ENCODE measurements at regions not wholly inside any gene's neighbourhood (a gene's known extent, or its start where the extent isn't known, plus 50 kb on each side); places are given as distances from the start of the nearest gene placed in this dataset.

DNA sequence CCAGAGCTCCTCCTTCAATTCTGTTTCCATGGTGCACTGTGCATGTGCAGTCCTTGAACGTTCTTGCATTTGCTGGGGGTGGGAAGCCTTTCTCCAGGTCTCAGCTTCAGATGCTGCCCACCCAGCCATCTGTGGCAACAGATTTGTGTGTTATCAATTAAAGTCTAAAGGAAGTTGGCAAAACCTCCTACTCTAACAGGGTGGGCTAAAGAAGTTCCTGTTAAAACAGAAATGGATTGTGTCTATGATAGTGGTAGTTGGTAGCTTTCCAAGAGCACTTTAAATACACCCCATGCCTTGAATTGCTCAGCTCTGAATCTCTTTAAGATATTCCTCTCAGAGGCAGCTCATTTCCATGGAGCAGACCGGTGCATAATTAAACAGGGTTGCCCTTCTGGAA, 488.0 kb upstream of the SUCLG2 start:
- no peak overlapping the region for H2AFZ ChIP-seq (ENCODE audit: low read length)
- H2BK5ac ChIP-seq (ENCODE audit: low read length) = no peak overlapping the region
- H3K36me3 ChIP-seq (replicated peaks in 1 of 2; ENCODE audit: control insufficient read depth in 2 of 2, insufficient read depth in 2 of 2, low read length in 2 of 2) = no peaks in the 10 kb centered on the region
- no peak overlapping the region for H3K23ac ChIP-seq (ENCODE audit: low read depth, low read length, poor library complexity)
- no peak overlapping the region for H4K8ac ChIP-seq (ENCODE audit: low read depth, low read length)
- H3K4ac ChIP-seq (ENCODE audit: low read length) = no peak overlapping the region
- no peak overlapping the region for H3K18ac ChIP-seq (ENCODE audit: low read length)
- H2AK5ac ChIP-seq (ENCODE audit: low read depth, low read length) = no peak overlapping the region
- H3K4me3 ChIP-seq (ENCODE audit: low read length in 2 of 2) = no peak overlapping the region
- H3K9ac ChIP-seq (ENCODE audit: low read depth, low read length, poor library complexity) = no peak overlapping the region
- H3K4me1 ChIP-seq (ENCODE audit: control insufficient read depth in 2 of 2, insufficient read depth in 1 of 2, low read depth in 1 of 2, low read length in 2 of 2) = no peaks in the 10 kb centered on the region
- no CpG with 5 or more reads among the region's 2 CpGs for WGBS, 2 donors (ENCODE audit: extremely low coverage in 2 of 2, insufficient read length in 2 of 2, insufficient replicate concordance in 1 of 2)
- no peaks in the 10 kb centered on the region for H3K9me3 ChIP-seq (replicated peaks in 1 of 2; ENCODE audit: control insufficient read depth in 2 of 2, insufficient read depth in 1 of 2, low read depth in 1 of 2, low read length in 2 of 2)
- H3K79me1 ChIP-seq (ENCODE audit: low read depth, low read length) = no peaks in the 10 kb centered on the region
- H3K27me3 ChIP-seq (ENCODE audit: control insufficient read depth in 3 of 3, insufficient read depth in 3 of 3, low read depth in 1 of 3, low read length in 3 of 3) = no peaks in the 10 kb centered on the region
- H3K27ac ChIP-seq (replicated peaks; ENCODE audit: low read length) = no peak overlapping the region
- no peak overlapping the region for H4K91ac ChIP-seq (ENCODE audit: low read depth, low read length, poor library complexity)
- no peak overlapping the region for H3K14ac ChIP-seq (ENCODE audit: low read length)
- H2BK15ac ChIP-seq (ENCODE audit: low read length) = no peak overlapping the region
- no peak overlapping the region for H3K4me2 ChIP-seq (ENCODE audit: insufficient read depth, low read length, poor library complexity, severe bottlenecking)
- DNase-seq (ENCODE audit: low spot score) = no peak
- H2BK120ac ChIP-seq (ENCODE audit: low read depth, low read length) = no peak overlapping the region
- H2BK12ac ChIP-seq (ENCODE audit: low read length) = no peak overlapping the region

DNA sequence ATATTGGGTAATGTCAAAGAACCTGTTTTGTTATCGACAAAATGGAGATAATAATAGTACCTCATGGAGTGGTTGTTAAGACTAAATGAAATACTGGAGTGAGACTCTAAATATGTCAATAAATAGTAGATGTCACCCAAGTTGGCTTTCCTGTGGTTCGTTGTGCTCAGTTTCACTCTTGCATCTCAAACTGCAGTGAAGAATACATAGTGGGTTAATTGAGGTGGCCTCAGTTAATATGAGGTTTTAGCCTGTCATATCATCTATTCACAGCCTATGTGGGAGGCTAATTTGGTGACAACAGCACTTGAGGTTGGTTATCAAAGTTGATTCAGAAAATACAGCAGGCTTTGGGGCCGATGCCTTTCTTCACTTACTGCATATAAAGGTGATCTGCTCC, 485.5 kb upstream of the SUCLG2 start:
- no peak overlapping the region for H2BK12ac ChIP-seq (ENCODE audit: low read length)
- no peak overlapping the region for H2BK5ac ChIP-seq (ENCODE audit: low read length)
- no peak overlapping the region for H2BK15ac ChIP-seq (ENCODE audit: low read length)
- H4K8ac ChIP-seq (ENCODE audit: low read depth, low read length) = no peak overlapping the region
- no peak for DNase-seq (ENCODE audit: low spot score)
- no peak overlapping the region for H3K14ac ChIP-seq (ENCODE audit: low read length)
- H3K27me3 ChIP-seq (ENCODE audit: control insufficient read depth in 3 of 3, insufficient read depth in 3 of 3, low read depth in 1 of 3, low read length in 3 of 3) = no peaks in the 10 kb centered on the region
- H3K9ac ChIP-seq (ENCODE audit: low read depth, low read length, poor library complexity) = no peak overlapping the region
- H3K4me2 ChIP-seq (ENCODE audit: insufficient read depth, low read length, poor library complexity, severe bottlenecking) = no peak overlapping the region
- no peak overlapping the region for H3K4ac ChIP-seq (ENCODE audit: low read length)
- no peak overlapping the region for H3K4me3 ChIP-seq (ENCODE audit: low read length in 2 of 2)
- H4K91ac ChIP-seq (ENCODE audit: low read depth, low read length, poor library complexity) = no peak overlapping the region
- H2BK120ac ChIP-seq (ENCODE audit: low read depth, low read length) = no peak overlapping the region
- H2AK5ac ChIP-seq (ENCODE audit: low read depth, low read length) = no peak overlapping the region
- H3K36me3 ChIP-seq (replicated peaks in 1 of 2; ENCODE audit: control insufficient read depth in 2 of 2, insufficient read depth in 2 of 2, low read length in 2 of 2) = no peaks in the 10 kb centered on the region
- H3K18ac ChIP-seq (ENCODE audit: low read length) = no peak overlapping the region
- no peak overlapping the region for H3K23ac ChIP-seq (ENCODE audit: low read depth, low read length, poor library complexity)
- no CpG with 5 or more reads among the region's 3 CpGs for WGBS, 2 donors (ENCODE audit: extremely low coverage in 2 of 2, insufficient read length in 2 of 2, insufficient replicate concordance in 1 of 2)
- H2AFZ ChIP-seq (ENCODE audit: low read length) = no peak overlapping the region
- no peaks in the 10 kb centered on the region for H3K9me3 ChIP-seq (replicated peaks in 1 of 2; ENCODE audit: control insufficient read depth in 2 of 2, insufficient read depth in 1 of 2, low read depth in 1 of 2, low read length in 2 of 2)
- no peak overlapping the region for H3K27ac ChIP-seq (replicated peaks; ENCODE audit: low read length)
- no peaks in the 10 kb centered on the region for H3K79me1 ChIP-seq (ENCODE audit: low read depth, low read length)
- H3K4me1 ChIP-seq (ENCODE audit: control insufficient read depth in 2 of 2, insufficient read depth in 1 of 2, low read depth in 1 of 2, low read length in 2 of 2) = no peaks in the 10 kb centered on the region

DNA sequence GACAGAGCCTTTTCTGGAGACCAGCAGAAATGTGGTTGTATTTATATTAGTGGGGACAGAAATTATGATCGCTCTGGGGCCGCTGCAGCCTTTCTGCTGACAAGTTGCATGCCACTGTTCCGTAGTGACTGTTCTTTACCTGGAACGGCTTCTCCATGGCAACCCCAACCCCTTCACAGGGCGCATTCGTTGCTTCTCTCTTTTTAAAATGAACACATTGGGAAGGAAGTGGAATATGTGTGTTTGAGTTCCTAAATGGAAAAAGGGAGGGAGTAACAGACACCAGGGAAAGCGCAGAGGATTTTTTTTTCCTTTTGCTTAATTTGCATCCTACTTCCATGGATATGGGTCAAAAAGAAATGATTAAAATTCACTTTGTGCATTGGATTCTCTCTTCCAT, 482.0 kb upstream of the SUCLG2 start:
- Histone ChIP-seq H3K4ac (ENCODE audit: low read length) (no peak overlapping the region), H3K4me3 (ENCODE audit: low read length in 2 of 2) (no peak overlapping the region), H3K9ac (ENCODE audit: low read depth, low read length, poor library complexity) (no peak overlapping the region), H2BK15ac (ENCODE audit: low read length) (no peak overlapping the region), H4K8ac (ENCODE audit: low read depth, low read length) (no peak overlapping the region), H3K18ac (ENCODE audit: low read length) (no peak overlapping the region), H3K4me2 (ENCODE audit: insufficient read depth, low read length, poor library complexity, severe bottlenecking) (no peak overlapping the region), H2BK120ac (ENCODE audit: low read depth, low read length) (no peak overlapping the region), H2AFZ (ENCODE audit: low read length) (no peak overlapping the region), H4K91ac (ENCODE audit: low read depth, low read length, poor library complexity) (no peak overlapping the region), H3K4me1 (ENCODE audit: control insufficient read depth in 2 of 2, insufficient read depth in 1 of 2, low read depth in 1 of 2, low read length in 2 of 2) (no peaks in the 10 kb centered on the region), H3K36me3 (replicated peaks in 1 of 2; ENCODE audit: control insufficient read depth in 2 of 2, insufficient read depth in 2 of 2, low read length in 2 of 2) (no peaks in the 10 kb centered on the region), H3K79me1 (ENCODE audit: low read depth, low read length) (no peaks in the 10 kb centered on the region), H3K14ac (ENCODE audit: low read length) (no peak overlapping the region), H3K9me3 (replicated peaks in 1 of 2; ENCODE audit: control insufficient read depth in 2 of 2, insufficient read depth in 1 of 2, low read depth in 1 of 2, low read length in 2 of 2) (no peaks in the 10 kb centered on the region), H2BK12ac (ENCODE audit: low read length) (no peak overlapping the region), H3K27me3 (ENCODE audit: control insufficient read depth in 3 of 3, insufficient read depth in 3 of 3, low read depth in 1 of 3, low read length in 3 of 3) (no peaks in the 10 kb centered on the region), H3K27ac (replicated peaks; ENCODE audit: low read length) (no peak overlapping the region), H3K23ac (ENCODE audit: low read depth, low read length, poor library complexity) (no peak overlapping the region), H2AK5ac (ENCODE audit: low read depth, low read length) (no peak overlapping the region), H2BK5ac (ENCODE audit: low read length) (no peak overlapping the region)
- no CpG with 5 or more reads among the region's 7 CpGs for WGBS, 2 donors (ENCODE audit: extremely low coverage in 2 of 2, insufficient read length in 2 of 2, insufficient replicate concordance in 1 of 2)
- DNase-seq (ENCODE audit: low spot score) = no peak

DNA sequence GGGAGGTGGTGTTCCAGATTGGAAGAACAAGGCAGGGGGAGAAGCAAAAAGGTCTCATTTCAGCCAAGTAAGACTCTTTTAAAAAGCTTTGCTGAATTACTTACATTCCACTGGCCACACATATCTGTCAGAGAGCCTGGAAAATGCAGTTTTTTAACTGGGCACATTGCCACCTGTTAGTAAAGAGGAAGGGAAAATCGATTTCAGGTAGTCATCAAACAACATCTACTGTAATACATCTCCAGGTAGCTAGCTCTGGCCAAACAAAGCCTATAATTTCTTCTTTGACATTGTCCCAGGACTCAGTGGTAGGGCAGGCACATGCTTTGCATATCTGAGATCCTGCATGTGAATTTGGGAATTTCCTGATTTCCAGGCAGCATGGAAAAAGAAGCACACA, 480.7 kb upstream of the SUCLG2 start:
- H3K4me1 ChIP-seq (ENCODE audit: control insufficient read depth in 2 of 2, insufficient read depth in 1 of 2, low read depth in 1 of 2, low read length in 2 of 2) = no peaks in the 10 kb centered on the region
- no peaks in the 10 kb centered on the region for H3K36me3 ChIP-seq (replicated peaks in 1 of 2; ENCODE audit: control insufficient read depth in 2 of 2, insufficient read depth in 2 of 2, low read length in 2 of 2)
- no peak overlapping the region for H3K9ac ChIP-seq (ENCODE audit: low read depth, low read length, poor library complexity)
- no peak overlapping the region for H2AFZ ChIP-seq (ENCODE audit: low read length)
- no peak overlapping the region for H2BK12ac ChIP-seq (ENCODE audit: low read length)
- H3K4ac ChIP-seq (ENCODE audit: low read length) = no peak overlapping the region
- no peak overlapping the region for H2BK120ac ChIP-seq (ENCODE audit: low read depth, low read length)
- no peak for DNase-seq (ENCODE audit: low spot score)
- no peaks in the 10 kb centered on the region for H3K79me1 ChIP-seq (ENCODE audit: low read depth, low read length)
- H3K23ac ChIP-seq (ENCODE audit: low read depth, low read length, poor library complexity) = no peak overlapping the region
- H3K18ac ChIP-seq (ENCODE audit: low read length) = no peak overlapping the region
- no peak overlapping the region for H2BK5ac ChIP-seq (ENCODE audit: low read length)
- no peak overlapping the region for H4K8ac ChIP-seq (ENCODE audit: low read depth, low read length)
- H3K4me3 ChIP-seq (ENCODE audit: low read length in 2 of 2) = no peak overlapping the region
- H3K9me3 ChIP-seq (replicated peaks in 1 of 2; ENCODE audit: control insufficient read depth in 2 of 2, insufficient read depth in 1 of 2, low read depth in 1 of 2, low read length in 2 of 2) = no peaks in the 10 kb centered on the region
- no peak overlapping the region for H3K14ac ChIP-seq (ENCODE audit: low read length)
- no peak overlapping the region for H4K91ac ChIP-seq (ENCODE audit: low read depth, low read length, poor library complexity)
- H3K4me2 ChIP-seq (ENCODE audit: insufficient read depth, low read length, poor library complexity, severe bottlenecking) = no peak overlapping the region
- H2AK5ac ChIP-seq (ENCODE audit: low read depth, low read length) = no peak overlapping the region
- no peak overlapping the region for H3K27ac ChIP-seq (replicated peaks; ENCODE audit: low read length)
- H2BK15ac ChIP-seq (ENCODE audit: low read length) = no peak overlapping the region
- no CpG with 5 or more reads among the region's 1 CpG for WGBS, 2 donors (ENCODE audit: extremely low coverage in 2 of 2, insufficient read length in 2 of 2, insufficient replicate concordance in 1 of 2)
- H3K27me3 ChIP-seq (ENCODE audit: control insufficient read depth in 3 of 3, insufficient read depth in 3 of 3, low read depth in 1 of 3, low read length in 3 of 3) = no peaks in the 10 kb centered on the region

All from neuronal stem cell (in vitro differentiated cells).